Ascending aorta (tissue), 2 donors: ENCODE measurements at regions not wholly inside any gene's neighbourhood (a gene's known extent, or its start where the extent isn't known, plus 50 kb on each side); places are given as distances from the start of the nearest gene placed in this dataset.
"Not testable (repeated sequence)": the region's sequence is repeated elsewhere in the genome, so short reads cannot be mapped to it uniquely, and the experiment has no call there.

Experiments used
- DNase-seq, 2 donors: peaks; one replicate each; pipeline ENCODE4 v3.0.0-alpha.2; 2019; ENCODE audit warnings: low spot score in 2 of 2
- H3K27ac ChIP-seq, 2 donors: fragments of 200-600 bp; sonication (generic); one replicate each; pipeline ENCODE4 v1.5.1; 2016 to 2017; ENCODE audit warnings: mild to moderate bottlenecking in 1 of 2
- H3K27me3 ChIP-seq: fragments of 200-600 bp; sonication (generic); one replicate; pipeline ENCODE4 v1.5.1; 2017
- H3K36me3 ChIP-seq, 2 donors: fragments of 200-600 bp; sonication (generic); one replicate each; pipeline ENCODE4 v1.5.1; 2016
- H3K4me1 ChIP-seq, 2 donors: fragments of 200-600 bp; sonication (generic); one replicate each; pipeline ENCODE4 v1.5.1; 2016 to 2017; ENCODE audit warnings: mild to moderate bottlenecking in 1 of 2
- H3K4me3 ChIP-seq, 2 donors: fragments of 200-600 bp; sonication (generic); one replicate each; pipeline ENCODE4 v1.5.1; 2016 to 2017; ENCODE audit warnings: mild to moderate bottlenecking in 1 of 2
- H3K9me3 ChIP-seq, 2 donors: fragments of 200-600 bp; sonication (generic); one replicate each; pipeline ENCODE4 v1.5.1; 2016
- intact Hi-C: fragments of 100-400 bp; cut with DNase I; formaldehyde crosslinking; loops from one replicate; pipeline ENCODE4 v1.15.1; 2023
- TF ChIP-seq, protein P1 (sequence below), 3 experiments: fragments of 200-600 bp in 2 of 3; fragments of 450-650 bp in 1 of 3; sonication (generic) in 2 of 3; IDR thresholded peaks; one replicate each; pipeline ENCODE4 v1.5.1; 2016 to 2019; ENCODE audit warnings: antibody characterized with exemption in 3 of 3, mild to moderate bottlenecking in 1 of 3, moderate library complexity in 1 of 3

DNA sequence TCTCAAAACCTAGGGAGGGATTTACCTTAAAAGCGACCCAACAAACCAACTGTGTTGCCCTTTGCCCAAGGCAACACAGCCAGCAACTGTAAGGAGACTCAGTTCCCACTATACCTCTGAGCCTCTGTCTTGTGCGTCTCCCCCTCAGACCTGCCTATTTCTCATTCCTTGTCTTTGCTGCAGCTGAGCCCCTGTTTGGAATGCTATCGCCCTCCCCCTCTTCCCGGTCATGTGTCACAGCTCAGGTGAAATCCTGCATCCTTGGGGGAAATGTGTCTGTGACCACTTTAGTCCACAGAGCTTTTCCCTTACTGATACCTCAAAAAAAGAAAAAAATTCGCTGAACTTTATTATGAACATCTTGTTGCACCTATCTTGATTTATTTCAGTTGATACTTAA lies 52.0 kb upstream of the LRIG1 start:
- no peaks in the 10 kb centered on the region for H3K36me3 ChIP-seq
- TF ChIP-seq, protein P1, sequence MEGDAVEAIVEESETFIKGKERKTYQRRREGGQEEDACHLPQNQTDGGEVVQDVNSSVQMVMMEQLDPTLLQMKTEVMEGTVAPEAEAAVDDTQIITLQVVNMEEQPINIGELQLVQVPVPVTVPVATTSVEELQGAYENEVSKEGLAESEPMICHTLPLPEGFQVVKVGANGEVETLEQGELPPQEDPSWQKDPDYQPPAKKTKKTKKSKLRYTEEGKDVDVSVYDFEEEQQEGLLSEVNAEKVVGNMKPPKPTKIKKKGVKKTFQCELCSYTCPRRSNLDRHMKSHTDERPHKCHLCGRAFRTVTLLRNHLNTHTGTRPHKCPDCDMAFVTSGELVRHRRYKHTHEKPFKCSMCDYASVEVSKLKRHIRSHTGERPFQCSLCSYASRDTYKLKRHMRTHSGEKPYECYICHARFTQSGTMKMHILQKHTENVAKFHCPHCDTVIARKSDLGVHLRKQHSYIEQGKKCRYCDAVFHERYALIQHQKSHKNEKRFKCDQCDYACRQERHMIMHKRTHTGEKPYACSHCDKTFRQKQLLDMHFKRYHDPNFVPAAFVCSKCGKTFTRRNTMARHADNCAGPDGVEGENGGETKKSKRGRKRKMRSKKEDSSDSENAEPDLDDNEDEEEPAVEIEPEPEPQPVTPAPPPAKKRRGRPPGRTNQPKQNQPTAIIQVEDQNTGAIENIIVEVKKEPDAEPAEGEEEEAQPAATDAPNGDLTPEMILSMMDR (IDR thresholded peaks at IDR 0.05), result no peak
- no peak for DNase-seq
- no peak overlapping the region for H3K4me3 ChIP-seq
- H3K27me3 ChIP-seq, result no peaks in the 10 kb centered on the region
- intact Hi-C loops, result no loop called here
- H3K27ac ChIP-seq, result no peak overlapping the region
- H3K9me3 ChIP-seq, result no peaks in the 10 kb centered on the region
- H3K4me1 ChIP-seq, result no peaks in the 10 kb centered on the region

DNA sequence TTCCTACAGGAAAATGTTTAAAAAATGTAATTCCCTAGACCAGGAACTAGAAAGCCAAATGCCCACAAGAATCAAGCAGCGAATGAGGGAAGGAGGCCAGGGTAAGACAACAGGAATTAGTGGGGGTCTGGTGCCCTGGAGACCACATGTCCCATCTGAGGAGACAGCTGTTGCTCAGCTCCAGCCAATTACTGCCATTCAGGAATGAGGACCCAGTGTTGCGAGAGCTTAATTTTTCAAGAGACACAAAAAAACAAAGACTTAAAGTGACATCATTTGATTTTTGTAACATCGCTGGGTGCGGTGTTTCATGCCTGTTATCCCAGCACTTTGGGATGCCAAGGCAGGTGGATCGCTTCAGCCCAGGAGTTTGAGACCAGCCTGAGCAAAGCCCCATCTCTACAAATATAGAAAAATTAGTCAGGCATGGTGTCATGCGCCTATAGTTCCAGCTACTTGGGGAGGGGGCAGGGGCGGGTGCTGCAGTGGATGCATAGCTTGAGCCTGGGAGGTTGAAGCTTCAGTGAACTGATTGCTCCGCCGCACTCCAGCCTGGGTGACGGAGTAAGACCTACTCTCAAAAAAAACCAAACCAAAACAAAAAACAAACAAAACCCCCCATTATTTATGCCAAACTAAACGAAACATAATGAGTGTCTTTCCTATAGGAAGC lies 52.8 kb upstream of the LRIG1 start:
- no peaks in the 10 kb centered on the region for H3K36me3 ChIP-seq
- H3K9me3 ChIP-seq, result no peaks in the 10 kb centered on the region
- H3K4me1 ChIP-seq, result no peaks in the 10 kb centered on the region
- no peaks in the 10 kb centered on the region for H3K27me3 ChIP-seq
- TF ChIP-seq, protein P1 (IDR thresholded peaks at IDR 0.05), result no peak
- no peak for DNase-seq
- intact Hi-C loops, result no loop called here
- no peak overlapping the region for H3K27ac ChIP-seq
- no peak overlapping the region for H3K4me3 ChIP-seq

DNA sequence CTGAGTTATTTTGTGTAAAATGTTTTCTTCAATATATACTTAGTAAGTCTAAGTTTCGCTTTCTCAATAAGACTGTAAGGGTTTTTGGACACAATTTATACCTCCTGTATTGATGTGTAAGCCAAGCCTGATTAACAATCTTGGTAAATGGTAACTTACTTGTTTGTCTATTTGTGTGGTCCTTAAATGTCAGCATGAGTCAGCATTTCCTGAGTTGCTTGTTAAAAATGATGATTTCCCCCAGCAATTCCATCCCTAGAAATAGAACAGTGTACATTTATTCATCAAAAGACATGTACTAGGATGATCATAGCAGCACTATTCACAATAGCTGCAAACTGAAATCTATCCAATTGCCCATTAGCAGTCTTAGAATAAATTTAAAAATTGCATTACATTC lies 53.4 kb upstream of the LRIG1 start:
- no peak overlapping the region for H3K27ac ChIP-seq
- H3K9me3 ChIP-seq, result no peaks in the 10 kb centered on the region
- no peaks in the 10 kb centered on the region for H3K4me1 ChIP-seq
- H3K4me3 ChIP-seq, result no peak overlapping the region
- H3K27me3 ChIP-seq, result no peaks in the 10 kb centered on the region
- no peak for DNase-seq
- intact Hi-C loops, result no loop called here
- H3K36me3 ChIP-seq, result no peaks in the 10 kb centered on the region
- TF ChIP-seq, protein P1 (IDR thresholded peaks at IDR 0.05), result no peak

DNA sequence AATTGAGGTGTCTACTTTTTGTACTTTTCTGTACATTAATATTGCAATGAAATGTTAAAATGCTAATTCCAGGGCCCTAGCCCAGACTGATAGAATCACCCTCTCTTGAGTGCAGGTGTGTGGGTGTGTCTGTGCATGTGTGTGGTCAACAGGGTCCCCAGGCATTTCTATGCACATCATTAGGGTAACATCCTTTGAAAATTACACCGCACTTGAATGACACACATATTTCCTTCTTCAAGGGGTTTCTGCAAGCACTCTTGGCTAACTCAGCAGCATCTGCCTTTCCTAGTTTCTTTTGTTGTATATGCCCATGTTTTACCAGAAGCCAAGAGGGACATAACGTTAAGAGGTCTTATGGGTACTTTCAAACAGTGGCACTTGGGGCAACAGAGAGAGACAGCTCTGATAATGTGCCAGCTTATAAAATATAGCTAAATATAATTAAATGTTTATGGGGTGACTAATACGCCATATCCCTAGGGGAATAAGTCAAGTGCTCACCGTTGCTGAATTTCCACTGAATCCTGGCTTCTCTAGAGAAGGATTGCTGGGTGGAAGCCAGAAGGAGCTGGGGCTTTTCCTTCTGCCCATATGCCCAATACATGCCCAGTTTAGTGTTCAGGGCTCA lies 54.5 kb upstream of the LRIG1 start:
- intact Hi-C loops, result no loop called here

DNA sequence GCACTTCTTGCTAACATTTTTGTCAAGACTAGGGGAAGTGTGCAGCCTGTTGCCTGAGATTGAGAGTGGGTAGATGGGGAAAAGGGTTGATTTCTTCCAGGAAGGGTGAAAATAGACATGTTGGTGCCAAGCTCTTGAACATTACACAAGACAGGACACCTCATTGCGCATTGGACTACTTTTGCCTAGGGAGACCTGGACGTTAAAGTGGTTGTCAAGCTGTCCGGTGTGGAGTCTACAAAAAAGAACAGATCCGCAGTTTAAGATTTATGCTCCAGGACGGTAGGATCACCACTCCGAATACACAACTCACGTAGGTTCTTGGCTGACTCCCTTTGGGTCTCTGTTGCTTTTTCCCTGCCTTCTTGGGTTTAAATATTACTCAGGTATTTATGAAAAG lies 56.3 kb upstream of the LRIG1 start:
- Histone ChIP-seq H3K4me1 (no peaks in the 10 kb centered on the region), H3K4me3 (no peak overlapping the region), H3K36me3 (no peaks in the 10 kb centered on the region), H3K27me3 (no peaks in the 10 kb centered on the region), H3K27ac (no peak overlapping the region), H3K9me3 (no peaks in the 10 kb centered on the region)
- TF ChIP-seq, protein P1 (IDR thresholded peaks at IDR 0.05), result no peak
- intact Hi-C loops, result no loop called here
- DNase-seq, result no peak

More for the DNA sequence above, 54.5 kb upstream of the LRIG1 start:
- TF ChIP-seq, protein P1 (IDR thresholded peaks at IDR 0.05), result no peak
- H3K4me1 ChIP-seq, result no peaks in the 10 kb centered on the region
- no peaks in the 10 kb centered on the region for H3K36me3 ChIP-seq
- H3K27me3 ChIP-seq, result no peaks in the 10 kb centered on the region
- H3K4me3 ChIP-seq, result no peak overlapping the region
- H3K9me3 ChIP-seq, result no peaks in the 10 kb centered on the region
- H3K27ac ChIP-seq, result no peak overlapping the region
- no peak for DNase-seq

DNA sequence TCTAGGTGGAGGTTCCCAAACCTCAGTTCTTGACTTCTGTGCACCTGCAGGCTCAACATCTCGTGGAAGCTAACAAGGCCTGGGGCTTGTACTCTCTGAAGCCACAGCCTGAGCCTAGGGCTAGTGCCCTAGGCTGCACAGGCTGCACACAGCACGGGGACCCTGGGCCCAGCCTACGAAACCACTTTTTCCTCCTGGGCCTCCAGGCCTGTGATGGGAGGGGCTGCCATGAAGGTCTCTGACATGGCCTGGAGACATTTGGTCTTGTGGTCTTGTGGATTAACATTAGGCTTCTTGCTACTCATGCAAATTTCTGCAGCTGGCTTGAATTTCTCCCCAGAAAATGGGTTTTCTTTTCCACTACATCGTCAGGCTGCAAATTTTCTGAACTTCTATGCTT lies 59.1 kb upstream of the LRIG1 start:
- H3K27ac ChIP-seq, H3K27me3 ChIP-seq, H3K36me3 ChIP-seq, H3K4me3 ChIP-seq, H3K4me1 ChIP-seq, H3K9me3 ChIP-seq, DNase-seq, intact Hi-C loops: not testable (repeated sequence)
